ENCODE measurements at regions not wholly inside any gene's neighbourhood (a gene's known extent, or its start where the extent isn't known, plus 50 kb on each side); places are given as distances from the start of the nearest gene placed in this dataset.

- H3K4me3 ChIP-seq, result no peak overlapping the region
- H2AFZ ChIP-seq, result 0 out of 2 replicates have a peak overlapping the region, but pooled peaks have one; percentile 29
- no peaks in the 10 kb centered on the region for H3F3A ChIP-seq (ENCODE audit: insufficient read depth)
- no peaks in the 10 kb centered on the region for H4K20me1 ChIP-seq (ENCODE audit: insufficient read depth)
- in situ Hi-C loops (cut with MboI), result no loop called here
- H3K4me2 ChIP-seq (ENCODE audit: unreplicated experiment), result no peak overlapping the region
- H3K36me3 ChIP-seq (ENCODE audit: low read depth), result no peaks in the 10 kb centered on the region
- no peaks in the 10 kb centered on the region for H3K79me2 ChIP-seq (ENCODE audit: insufficient read depth)
- H3K9me3 ChIP-seq (ENCODE audit: low read depth), result no peaks in the 10 kb centered on the region
- H3K9me2 ChIP-seq (ENCODE audit: insufficient read depth), result no peaks in the 10 kb centered on the region
- no peaks in the 10 kb centered on the region for H3K4me1 ChIP-seq (ENCODE audit: insufficient read depth)
- H3K27me3 ChIP-seq (replicated peaks; ENCODE audit: insufficient read depth), result no peaks in the 10 kb centered on the region
- no peak for DNase-seq
- no peak overlapping the region for H3K27ac ChIP-seq
- no peak overlapping the region for H3K9ac ChIP-seq
- no peak for TF ChIP-seq EZH2 (IDR thresholded peaks at IDR 0.05; ENCODE audit: insufficient read depth, poor library complexity, severe bottlenecking)
- TF ChIP-seq EZH2phosphoT487 (IDR thresholded peaks at IDR 0.05; ENCODE audit: insufficient read depth, low read depth), result no peak
These were observed 1006.5 kb downstream of the TBL1XR1 start for GRCh38 chr3:176190755-176191154.

GRCh38 chr3:176183181-176183580 lies 1014.1 kb downstream of the TBL1XR1 start:
- H3F3A ChIP-seq (ENCODE audit: insufficient read depth), result no peaks in the 10 kb centered on the region
- in situ Hi-C loops (cut with MboI), result no loop called here
- no peak overlapping the region for H2AFZ ChIP-seq

GRCh38 chr3:176174060-176174459 lies 1023.2 kb downstream of the TBL1XR1 start:
- Histone ChIP-seq H2AFZ (no peak overlapping the region), H3K4me1 (ENCODE audit: insufficient read depth) (no peaks in the 10 kb centered on the region), H3F3A (ENCODE audit: insufficient read depth) (no peaks in the 10 kb centered on the region), H3K27ac (no peak overlapping the region), H3K27me3 (replicated peaks; ENCODE audit: insufficient read depth) (no peaks in the 10 kb centered on the region), H3K79me2 (ENCODE audit: insufficient read depth) (no peaks in the 10 kb centered on the region), H3K9me2 (ENCODE audit: insufficient read depth) (no peaks in the 10 kb centered on the region), H3K36me3 (ENCODE audit: low read depth) (no peaks in the 10 kb centered on the region), H4K20me1 (ENCODE audit: insufficient read depth) (no peaks in the 10 kb centered on the region), H3K9me3 (ENCODE audit: low read depth) (no peaks in the 10 kb centered on the region), H3K4me2 (ENCODE audit: unreplicated experiment) (no peak overlapping the region), H3K4me3 (no peak overlapping the region), H3K9ac (no peak overlapping the region)
- no peak for DNase-seq
- TF ChIP-seq EZH2 (IDR thresholded peaks at IDR 0.05; ENCODE audit: insufficient read depth, poor library complexity, severe bottlenecking), result no peak
- no peak for TF ChIP-seq EZH2phosphoT487 (IDR thresholded peaks at IDR 0.05; ENCODE audit: insufficient read depth, low read depth)
- 82 to 87% methylated on average over 6 of the region's 6 CpGs for WGBS, 2 experiments (ENCODE audit: low coverage in 1 of 2, low lambda C conversion rate in 2 of 2, missing lambda C conversion rate in 2 of 2)
- in situ Hi-C loops (cut with MboI), result no loop called here

More at GRCh38 chr3:176183181-176183580, 1014.1 kb downstream of the TBL1XR1 start:
- Histone ChIP-seq H3K36me3 (ENCODE audit: low read depth) (no peaks in the 10 kb centered on the region), H3K9ac (no peak overlapping the region), H3K4me3 (no peak overlapping the region), H3K4me1 (ENCODE audit: insufficient read depth) (no peaks in the 10 kb centered on the region), H3K79me2 (ENCODE audit: insufficient read depth) (no peaks in the 10 kb centered on the region), H4K20me1 (ENCODE audit: insufficient read depth) (no peaks in the 10 kb centered on the region), H3K9me2 (ENCODE audit: insufficient read depth) (no peaks in the 10 kb centered on the region), H3K9me3 (ENCODE audit: low read depth) (no peaks in the 10 kb centered on the region), H3K27ac (no peak overlapping the region), H3K27me3 (replicated peaks; ENCODE audit: insufficient read depth) (no peaks in the 10 kb centered on the region), H3K4me2 (ENCODE audit: unreplicated experiment) (no peak overlapping the region)
- no peak for DNase-seq
- WGBS, 2 experiments (ENCODE audit: low coverage in 1 of 2, low lambda C conversion rate in 2 of 2, missing lambda C conversion rate in 2 of 2), result 0 to 7% methylated on average over 1 of the region's 1 CpG
- TF ChIP-seq EZH2phosphoT487 (IDR thresholded peaks at IDR 0.05; ENCODE audit: insufficient read depth, low read depth), result no peak
- no peak for TF ChIP-seq EZH2 (IDR thresholded peaks at IDR 0.05; ENCODE audit: insufficient read depth, poor library complexity, severe bottlenecking)

- no peaks in the 10 kb centered on the region for H3F3A ChIP-seq (ENCODE audit: insufficient read depth)
- TF ChIP-seq EZH2 (IDR thresholded peaks at IDR 0.05; ENCODE audit: insufficient read depth, poor library complexity, severe bottlenecking) (no peak), EZH2phosphoT487 (IDR thresholded peaks at IDR 0.05; ENCODE audit: insufficient read depth, low read depth) (no peak)
- H3K79me2 ChIP-seq (ENCODE audit: insufficient read depth), result no peaks in the 10 kb centered on the region
These were observed 1024.8 kb downstream of the TBL1XR1 start for GRCh38 chr3:176172492-176172891.

GRCh38 chr3:176167272-176167671 lies 1030.0 kb downstream of the TBL1XR1 start:
- no peaks in the 10 kb centered on the region for H3K4me1 ChIP-seq (ENCODE audit: insufficient read depth)
- no peak for TF ChIP-seq EZH2phosphoT487 (IDR thresholded peaks at IDR 0.05; ENCODE audit: insufficient read depth, low read depth)
- no peak for TF ChIP-seq EZH2 (IDR thresholded peaks at IDR 0.05; ENCODE audit: insufficient read depth, poor library complexity, severe bottlenecking)
- H3F3A ChIP-seq (ENCODE audit: insufficient read depth), result no peaks in the 10 kb centered on the region
- H3K9me3 ChIP-seq (ENCODE audit: low read depth), result no peaks in the 10 kb centered on the region
- no peak overlapping the region for H3K4me2 ChIP-seq (ENCODE audit: unreplicated experiment)
- H4K20me1 ChIP-seq (ENCODE audit: insufficient read depth), result no peaks in the 10 kb centered on the region
- no peaks in the 10 kb centered on the region for H3K9me2 ChIP-seq (ENCODE audit: insufficient read depth)
- no peaks in the 10 kb centered on the region for H3K27me3 ChIP-seq (replicated peaks; ENCODE audit: insufficient read depth)
- H3K9ac ChIP-seq, result no peak overlapping the region
- no peak for DNase-seq
- no peaks in the 10 kb centered on the region for H3K36me3 ChIP-seq (ENCODE audit: low read depth)
- no peaks in the 10 kb centered on the region for H3K79me2 ChIP-seq (ENCODE audit: insufficient read depth)
- 26% methylated on average over 2 of the region's 2 CpGs for WGBS, 2 experiments (ENCODE audit: low coverage in 1 of 2, low lambda C conversion rate in 2 of 2, missing lambda C conversion rate in 2 of 2)
- H2AFZ ChIP-seq, result no peak overlapping the region
- H3K27ac ChIP-seq, result no peak overlapping the region
- in situ Hi-C loops (cut with MboI), result no loop called here
- no peak overlapping the region for H3K4me3 ChIP-seq

More at GRCh38 chr3:176172492-176172891, 1024.8 kb downstream of the TBL1XR1 start:
- H3K9me3 ChIP-seq (ENCODE audit: low read depth), result no peaks in the 10 kb centered on the region
- no peak overlapping the region for H3K4me2 ChIP-seq (ENCODE audit: unreplicated experiment)
- WGBS, 2 experiments (ENCODE audit: low coverage in 1 of 2, low lambda C conversion rate in 2 of 2, missing lambda C conversion rate in 2 of 2), result 75% methylated on average over 1 of the region's 1 CpG
- H3K9ac ChIP-seq, result no peak overlapping the region
- no peak overlapping the region for H3K27ac ChIP-seq
- no peaks in the 10 kb centered on the region for H3K27me3 ChIP-seq (replicated peaks; ENCODE audit: insufficient read depth)
- H2AFZ ChIP-seq, result no peak overlapping the region
- H3K4me1 ChIP-seq (ENCODE audit: insufficient read depth), result no peaks in the 10 kb centered on the region
- no peak for DNase-seq
- H3K9me2 ChIP-seq (ENCODE audit: insufficient read depth), result no peaks in the 10 kb centered on the region
- in situ Hi-C loops (cut with MboI), result no loop called here
- no peaks in the 10 kb centered on the region for H4K20me1 ChIP-seq (ENCODE audit: insufficient read depth)
- H3K4me3 ChIP-seq, result no peak overlapping the region
- no peaks in the 10 kb centered on the region for H3K36me3 ChIP-seq (ENCODE audit: low read depth)
